Esophagus squamous epithelium (tissue), 4 donors: ENCODE measurements at regions not wholly inside any gene's neighbourhood (a gene's known extent, or its start where the extent isn't known, plus 50 kb on each side); places are given as distances from the start of the nearest gene placed in this dataset.

Experiments
- CTCF ChIP-seq, 6 experiments: fragments of 450-650 bp in 4 of 6; fragments of 200-600 bp in 2 of 6; sonication (generic) in 2 of 6; IDR thresholded peaks; one replicate each; pipeline ENCODE4 v1.5.1; 2016 to 2019; ENCODE audit warnings: antibody characterized with exemption in 6 of 6, mild to moderate bottlenecking in 4 of 6, moderate library complexity in 4 of 6
- POLR2A ChIP-seq, 4 donors: fragments of 450-650 bp; IDR thresholded peaks; one replicate each; pipeline ENCODE4 v1.6.1; 2017; ENCODE audit warnings: antibody characterized with exemption in 4 of 4, mild to moderate bottlenecking in 4 of 4, moderate library complexity in 3 of 4

- no peak for TF ChIP-seq CTCF (IDR thresholded peaks at IDR 0.05)
- no peak for TF ChIP-seq POLR2A (IDR thresholded peaks at IDR 0.05)
Measured at GRCh38 chr1:198087831-198088230, 69.0 kb upstream of the NEK7 start.
